ENCODE measurements at regions not wholly inside any gene's neighbourhood (a gene's known extent, or its start where the extent isn't known, plus 50 kb on each side); places are given as distances from the start of the nearest gene placed in this dataset.
"Not testable (repeated sequence)": the region's sequence is repeated elsewhere in the genome, so short reads cannot be mapped to it uniquely, and the experiment has no call there.

DNA sequence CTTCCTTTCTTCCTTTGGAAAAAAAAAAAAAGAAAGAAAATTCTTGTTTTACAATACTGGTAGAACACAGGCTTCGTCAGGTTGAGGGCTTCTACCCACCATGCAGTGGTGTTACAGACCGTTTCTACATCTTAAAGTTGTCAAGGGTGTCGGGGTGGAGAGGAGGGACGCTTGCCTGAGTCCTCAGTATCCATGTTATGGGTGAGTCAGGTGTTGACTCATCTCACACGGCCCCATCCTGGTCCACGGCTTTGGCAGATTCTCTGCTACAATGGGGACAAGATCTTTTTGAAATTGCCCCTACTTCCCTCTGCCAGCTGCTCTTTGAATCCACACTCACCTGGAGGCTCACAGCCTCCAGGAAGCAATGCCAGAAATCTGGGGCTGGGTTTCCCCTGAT is 310.3 kb upstream of the ZFP42 start:
- DNase-seq (ENCODE audit: low read depth in 1 of 2, low spot score in 1 of 2): no peak
- Histone ChIP-seq H3K27me3 (ENCODE audit: insufficient read depth, poor library complexity, severe bottlenecking) (no peaks in the 10 kb centered on the region), H3K4me3 (replicated peaks; ENCODE audit: insufficient read depth, low read length) (no peak overlapping the region), H3K27ac (replicated peaks) (no peak overlapping the region)
- TF ChIP-seq POLR2AphosphoS5 (IDR thresholded peaks at IDR 0.05; ENCODE audit: low read depth) (no peak), SPI1 (IDR thresholded peaks at IDR 0.05; ENCODE audit: borderline replicate concordance, low read depth) (no peak), GABPA (IDR thresholded peaks at IDR 0.05; ENCODE audit: low read depth) (no peak)
- TF ChIP-seq, protein P1, sequence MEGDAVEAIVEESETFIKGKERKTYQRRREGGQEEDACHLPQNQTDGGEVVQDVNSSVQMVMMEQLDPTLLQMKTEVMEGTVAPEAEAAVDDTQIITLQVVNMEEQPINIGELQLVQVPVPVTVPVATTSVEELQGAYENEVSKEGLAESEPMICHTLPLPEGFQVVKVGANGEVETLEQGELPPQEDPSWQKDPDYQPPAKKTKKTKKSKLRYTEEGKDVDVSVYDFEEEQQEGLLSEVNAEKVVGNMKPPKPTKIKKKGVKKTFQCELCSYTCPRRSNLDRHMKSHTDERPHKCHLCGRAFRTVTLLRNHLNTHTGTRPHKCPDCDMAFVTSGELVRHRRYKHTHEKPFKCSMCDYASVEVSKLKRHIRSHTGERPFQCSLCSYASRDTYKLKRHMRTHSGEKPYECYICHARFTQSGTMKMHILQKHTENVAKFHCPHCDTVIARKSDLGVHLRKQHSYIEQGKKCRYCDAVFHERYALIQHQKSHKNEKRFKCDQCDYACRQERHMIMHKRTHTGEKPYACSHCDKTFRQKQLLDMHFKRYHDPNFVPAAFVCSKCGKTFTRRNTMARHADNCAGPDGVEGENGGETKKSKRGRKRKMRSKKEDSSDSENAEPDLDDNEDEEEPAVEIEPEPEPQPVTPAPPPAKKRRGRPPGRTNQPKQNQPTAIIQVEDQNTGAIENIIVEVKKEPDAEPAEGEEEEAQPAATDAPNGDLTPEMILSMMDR (IDR thresholded peaks at IDR 0.05; ENCODE audit: insufficient read depth, low read length): no peak
- TF ChIP-seq, protein P2, sequence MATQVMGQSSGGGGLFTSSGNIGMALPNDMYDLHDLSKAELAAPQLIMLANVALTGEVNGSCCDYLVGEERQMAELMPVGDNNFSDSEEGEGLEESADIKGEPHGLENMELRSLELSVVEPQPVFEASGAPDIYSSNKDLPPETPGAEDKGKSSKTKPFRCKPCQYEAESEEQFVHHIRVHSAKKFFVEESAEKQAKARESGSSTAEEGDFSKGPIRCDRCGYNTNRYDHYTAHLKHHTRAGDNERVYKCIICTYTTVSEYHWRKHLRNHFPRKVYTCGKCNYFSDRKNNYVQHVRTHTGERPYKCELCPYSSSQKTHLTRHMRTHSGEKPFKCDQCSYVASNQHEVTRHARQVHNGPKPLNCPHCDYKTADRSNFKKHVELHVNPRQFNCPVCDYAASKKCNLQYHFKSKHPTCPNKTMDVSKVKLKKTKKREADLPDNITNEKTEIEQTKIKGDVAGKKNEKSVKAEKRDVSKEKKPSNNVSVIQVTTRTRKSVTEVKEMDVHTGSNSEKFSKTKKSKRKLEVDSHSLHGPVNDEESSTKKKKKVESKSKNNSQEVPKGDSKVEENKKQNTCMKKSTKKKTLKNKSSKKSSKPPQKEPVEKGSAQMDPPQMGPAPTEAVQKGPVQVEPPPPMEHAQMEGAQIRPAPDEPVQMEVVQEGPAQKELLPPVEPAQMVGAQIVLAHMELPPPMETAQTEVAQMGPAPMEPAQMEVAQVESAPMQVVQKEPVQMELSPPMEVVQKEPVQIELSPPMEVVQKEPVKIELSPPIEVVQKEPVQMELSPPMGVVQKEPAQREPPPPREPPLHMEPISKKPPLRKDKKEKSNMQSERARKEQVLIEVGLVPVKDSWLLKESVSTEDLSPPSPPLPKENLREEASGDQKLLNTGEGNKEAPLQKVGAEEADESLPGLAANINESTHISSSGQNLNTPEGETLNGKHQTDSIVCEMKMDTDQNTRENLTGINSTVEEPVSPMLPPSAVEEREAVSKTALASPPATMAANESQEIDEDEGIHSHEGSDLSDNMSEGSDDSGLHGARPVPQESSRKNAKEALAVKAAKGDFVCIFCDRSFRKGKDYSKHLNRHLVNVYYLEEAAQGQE (IDR thresholded peaks at IDR 0.05; ENCODE audit: insufficient replicate concordance, low read depth): no peak

DNA sequence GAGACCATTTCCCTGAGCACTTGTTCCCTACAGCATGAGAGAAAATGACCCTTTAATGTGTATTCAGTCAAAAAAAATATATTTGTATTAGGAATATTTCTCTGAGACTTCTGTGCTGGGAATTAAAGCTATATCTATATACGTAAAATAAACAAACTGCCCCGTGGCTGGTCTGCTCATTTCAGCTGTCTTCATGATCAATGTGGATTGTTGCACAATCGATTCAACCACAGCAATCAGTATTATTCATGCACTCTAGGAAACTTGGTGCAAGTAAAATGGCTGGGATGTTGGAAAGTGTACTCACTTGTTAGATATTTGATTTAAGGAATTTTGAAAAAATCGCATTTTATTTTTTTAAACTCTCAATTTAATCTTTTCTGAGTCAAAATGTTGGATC is 307.9 kb upstream of the ZFP42 start:
- TF ChIP-seq, protein P1 (IDR thresholded peaks at IDR 0.05; ENCODE audit: insufficient read depth, low read length): no peak
- TF ChIP-seq, protein P2 (IDR thresholded peaks at IDR 0.05; ENCODE audit: insufficient replicate concordance, low read depth): no peak
- TF ChIP-seq GABPA (IDR thresholded peaks at IDR 0.05; ENCODE audit: low read depth): no peak
- TF ChIP-seq SPI1 (IDR thresholded peaks at IDR 0.05; ENCODE audit: borderline replicate concordance, low read depth): no peak
- TF ChIP-seq POLR2AphosphoS5 (IDR thresholded peaks at IDR 0.05; ENCODE audit: low read depth): no peak
- Histone ChIP-seq H3K4me3 (replicated peaks; ENCODE audit: insufficient read depth, low read length) (no peak overlapping the region), H3K27me3 (ENCODE audit: insufficient read depth, poor library complexity, severe bottlenecking) (no peaks in the 10 kb centered on the region), H3K27ac (replicated peaks) (no peak overlapping the region)
- DNase-seq (ENCODE audit: low read depth in 1 of 2, low spot score in 1 of 2): no peak

DNA sequence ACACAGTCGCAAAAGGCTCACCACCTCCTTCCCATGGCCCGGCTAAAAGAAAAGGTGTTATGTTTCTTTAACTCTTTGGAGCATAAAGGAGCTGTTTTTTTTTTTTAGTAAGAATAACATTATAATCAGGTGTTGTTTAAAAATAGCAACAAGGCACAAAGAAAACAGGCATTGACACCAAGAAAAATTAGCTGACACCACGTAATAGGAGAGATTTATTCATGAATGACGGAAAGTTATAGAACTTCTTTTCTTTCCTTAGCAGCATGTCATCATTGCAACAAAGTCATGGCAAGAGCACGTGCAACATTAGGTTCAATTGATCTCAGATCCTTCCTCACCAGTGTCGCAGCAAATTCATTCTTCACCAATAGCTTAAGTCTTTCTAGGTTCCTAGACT is 302.9 kb upstream of the ZFP42 start:
- DNase-seq (ENCODE audit: low read depth in 1 of 2, low spot score in 1 of 2): no peak
- H3K4me3 ChIP-seq (replicated peaks; ENCODE audit: insufficient read depth, low read length): no peak overlapping the region
- H3K27me3 ChIP-seq (ENCODE audit: insufficient read depth, poor library complexity, severe bottlenecking): no peaks in the 10 kb centered on the region
- H3K27ac ChIP-seq (replicated peaks): no peak overlapping the region
- TF ChIP-seq, protein P2 (IDR thresholded peaks at IDR 0.05; ENCODE audit: insufficient replicate concordance, low read depth): no peak
- TF ChIP-seq SPI1 (IDR thresholded peaks at IDR 0.05; ENCODE audit: borderline replicate concordance, low read depth): no peak
- TF ChIP-seq POLR2AphosphoS5 (IDR thresholded peaks at IDR 0.05; ENCODE audit: low read depth): no peak
- TF ChIP-seq, protein P1 (IDR thresholded peaks at IDR 0.05; ENCODE audit: insufficient read depth, low read length): no peak
- no peak for TF ChIP-seq GABPA (IDR thresholded peaks at IDR 0.05; ENCODE audit: low read depth)

DNA sequence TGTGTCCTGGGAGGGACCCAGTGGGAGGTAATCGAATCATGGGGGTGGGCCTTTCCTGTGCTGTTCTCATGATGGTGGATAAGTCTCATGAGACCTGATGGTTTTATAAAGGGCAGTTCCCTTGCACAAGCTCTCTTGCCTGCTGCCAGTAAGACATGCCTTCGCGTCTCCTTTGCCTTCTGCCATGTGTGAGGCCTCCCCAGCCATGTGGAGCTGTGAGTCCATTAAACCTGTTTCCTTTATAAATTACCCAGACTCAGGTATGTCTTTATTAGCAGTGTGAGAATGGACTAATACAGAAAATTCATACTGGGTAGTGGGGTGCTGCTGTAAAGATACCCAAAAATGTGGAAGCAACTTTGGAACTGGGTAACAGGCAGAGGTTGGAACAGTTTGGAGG is 300.0 kb upstream of the ZFP42 start:
- H3K4me3 ChIP-seq (replicated peaks; ENCODE audit: insufficient read depth, low read length); H3K27me3 ChIP-seq (ENCODE audit: insufficient read depth, poor library complexity, severe bottlenecking); H3K27ac ChIP-seq (replicated peaks); DNase-seq (ENCODE audit: low read depth in 1 of 2, low spot score in 1 of 2): not testable (repeated sequence)
